GM21825 (cell line): ENCODE measurements at regions not wholly inside any gene's neighbourhood (a gene's known extent, or its start where the extent isn't known, plus 50 kb on each side); places are given as distances from the start of the nearest gene placed in this dataset.

Experiments
- ATAC-seq: cut with Tn5 transposase; IDR thresholded peaks from one replicate; pipeline ENCODE4 v1.9.1; 2021; ENCODE audit warnings: mild to moderate bottlenecking, moderate library complexity; ENCODE audit not compliant: unreplicated experiment

GRCh38 chr20:39808613-39809012 is 846.5 kb downstream of the DHX35 start:
- no peak for ATAC-seq

GRCh38 chr20:39800548-39800947 is 838.4 kb downstream of the DHX35 start:
- ATAC-seq, result peak; percentile 66

GRCh38 chr20:39800111-39800510 is 838.0 kb downstream of the DHX35 start:
- ATAC-seq, result peak; percentile 85

GRCh38 chr20:39799366-39799965 is 837.3 kb downstream of the DHX35 start:
- ATAC-seq, result no peak

DNA sequence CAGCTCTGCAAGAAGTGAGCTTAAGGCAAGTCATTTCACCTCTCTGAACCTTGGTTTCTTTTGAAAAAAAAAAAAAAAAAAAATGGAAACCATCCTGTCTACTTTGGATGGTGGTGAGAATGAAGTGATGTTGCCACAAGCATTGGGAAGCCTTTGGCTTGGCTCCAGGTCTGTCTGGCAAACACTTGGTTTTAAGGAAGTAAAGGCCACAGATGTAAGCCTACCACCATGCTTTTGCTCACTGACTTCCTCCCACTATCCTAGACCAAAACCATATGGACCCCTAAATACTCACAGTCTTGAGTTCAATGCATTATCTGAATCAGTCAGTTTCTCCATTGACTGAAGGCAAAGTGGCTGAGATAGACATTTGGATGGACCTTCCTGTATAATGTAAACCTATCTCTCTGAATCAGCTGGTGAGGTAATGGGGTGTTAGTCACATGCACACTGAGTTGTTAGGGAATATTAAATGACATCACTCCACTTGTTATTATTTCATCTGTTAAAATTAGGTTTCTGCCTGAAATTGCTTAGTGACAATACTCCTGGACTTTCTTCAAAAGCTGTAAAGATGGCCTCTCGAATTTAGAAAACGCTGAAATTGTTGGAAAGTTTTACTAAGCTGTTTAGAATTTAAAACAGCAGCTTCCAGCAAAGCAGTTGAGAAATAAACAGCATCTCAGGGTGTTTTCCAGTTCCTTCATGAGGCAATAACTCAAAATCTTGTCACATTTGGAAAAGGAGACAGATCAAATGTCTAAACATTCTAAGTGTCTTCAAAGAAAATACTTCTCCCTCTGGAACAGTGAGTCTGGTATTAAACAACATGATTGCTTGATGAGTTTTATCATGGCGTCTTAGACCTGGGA is 833.5 kb downstream of the DHX35 start:
- ATAC-seq, result no peak

DNA sequence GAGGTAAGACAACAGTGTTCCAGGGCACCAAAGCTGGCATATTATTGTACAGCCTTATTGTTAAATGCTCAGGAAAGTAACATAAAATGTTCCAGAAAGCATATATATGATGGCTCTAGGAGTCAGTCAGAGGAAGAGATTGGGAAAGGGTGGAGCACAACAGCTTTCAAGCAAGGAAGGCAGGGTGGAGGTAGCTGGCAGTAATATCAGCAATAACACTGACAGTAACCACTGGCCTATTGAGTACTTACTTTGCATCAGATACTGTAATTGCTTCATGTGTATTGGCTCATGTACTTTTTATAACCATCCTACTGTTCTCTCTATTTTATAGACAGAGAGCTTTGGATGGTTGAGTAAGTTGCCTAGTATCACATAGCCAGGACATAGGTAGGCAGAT is 830.2 kb downstream of the DHX35 start:
- ATAC-seq, result no peak

DNA sequence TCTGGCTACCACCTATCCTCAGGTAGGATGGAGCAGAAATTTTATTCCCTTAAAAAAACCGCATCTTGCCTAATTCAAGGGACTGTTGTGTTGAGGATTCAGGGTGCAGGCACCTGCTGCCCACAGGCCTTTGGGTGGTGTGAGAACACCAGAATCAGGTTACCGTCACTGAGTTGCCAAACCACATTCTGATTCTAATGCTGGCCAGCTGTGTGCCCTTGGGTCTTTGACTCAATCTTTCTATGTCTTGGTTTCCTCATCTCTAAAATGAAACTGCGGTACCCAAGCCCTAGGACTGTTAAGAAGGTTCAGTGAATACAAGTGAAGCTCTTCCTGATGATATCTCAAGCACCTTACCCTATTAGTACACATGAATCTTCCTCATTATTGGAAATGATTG is 827.3 kb downstream of the DHX35 start:
- no peak for ATAC-seq

DNA sequence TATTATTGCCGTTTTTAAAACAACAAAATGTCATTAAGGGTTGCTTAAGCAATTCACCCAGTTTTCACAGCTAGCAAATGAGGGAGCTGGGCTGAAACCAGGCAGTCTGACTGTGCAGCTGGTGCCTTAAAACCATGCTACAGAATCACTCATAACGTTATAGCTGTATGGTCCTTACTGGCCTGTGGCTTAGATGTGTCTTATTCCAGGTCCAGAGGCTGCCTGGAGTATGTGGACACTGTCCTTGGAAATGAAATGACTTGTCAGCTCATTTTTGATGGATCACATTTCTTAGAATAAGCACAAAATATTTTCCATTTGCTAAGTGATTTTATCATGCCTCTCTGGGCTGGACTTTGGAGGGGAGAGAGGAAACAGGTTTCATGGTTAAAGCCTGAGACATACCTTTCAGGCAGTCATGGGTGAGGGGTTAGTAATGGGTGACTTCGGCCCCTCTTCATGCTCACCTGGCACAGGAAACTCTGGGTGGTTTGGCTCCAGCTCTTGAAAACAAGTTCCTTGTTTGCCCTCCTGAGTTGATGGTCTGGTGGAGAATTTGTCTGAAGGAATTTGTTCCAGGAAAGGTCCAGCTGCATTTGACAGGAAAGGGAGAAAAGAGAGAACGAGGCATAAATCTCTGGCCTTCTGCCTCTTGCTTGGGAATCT is 823.2 kb downstream of the DHX35 start:
- ATAC-seq, result no peak

DNA sequence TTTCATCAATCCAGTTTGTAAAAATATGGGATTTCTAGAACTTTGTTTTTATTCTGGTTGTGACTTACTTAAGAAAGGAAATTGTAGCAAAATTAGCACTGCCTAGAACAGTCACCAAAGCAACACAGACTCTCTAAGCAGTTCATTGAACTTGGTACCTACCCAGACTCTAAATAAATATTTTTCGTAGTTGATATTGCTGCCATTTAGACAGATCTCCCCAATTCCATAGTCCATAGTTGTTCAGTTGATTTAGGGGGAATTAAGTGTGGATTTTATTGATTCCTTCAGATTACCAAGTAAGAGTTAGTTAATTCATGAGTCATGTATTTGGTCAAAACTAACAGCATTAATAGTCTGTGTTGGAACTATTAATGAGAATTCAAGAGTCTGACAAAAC is 822.5 kb downstream of the DHX35 start:
- no peak for ATAC-seq

DNA sequence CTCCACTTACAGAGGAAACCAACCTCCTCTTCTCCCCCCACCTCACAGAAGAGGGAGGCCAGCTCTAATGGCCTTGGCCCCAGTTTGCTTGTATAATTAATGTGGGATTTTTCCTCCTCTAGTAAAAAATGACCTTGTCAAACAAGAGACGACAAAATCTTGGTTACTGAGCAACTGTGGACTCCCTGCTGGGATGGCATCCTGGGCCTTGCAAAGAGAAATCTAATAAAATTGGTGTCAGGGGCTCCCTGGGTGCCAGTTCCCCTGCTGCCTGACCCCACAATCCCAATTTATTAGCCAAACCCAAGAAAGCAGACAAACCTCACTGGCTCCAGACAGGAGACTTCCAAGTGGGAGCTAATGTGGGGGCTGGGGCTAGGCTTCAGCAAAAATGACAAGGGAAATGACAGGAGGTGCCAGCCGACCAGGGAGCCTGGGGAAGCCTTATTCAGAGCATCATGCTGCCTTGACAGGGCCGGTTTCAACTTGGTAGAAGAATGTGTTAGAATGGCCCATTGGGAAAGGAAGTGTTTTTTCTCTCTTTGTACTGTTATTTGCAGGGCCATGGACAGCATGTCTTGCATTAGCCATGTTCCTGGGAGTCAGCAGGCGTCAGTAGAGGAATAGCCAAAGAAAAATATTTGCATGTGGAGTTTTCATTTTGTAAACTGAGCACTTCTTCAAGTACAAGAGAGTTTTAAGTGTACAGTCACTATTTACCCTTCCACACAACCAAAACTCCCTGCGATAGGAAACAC is 816.9 kb downstream of the DHX35 start:
- no peak for ATAC-seq

DNA sequence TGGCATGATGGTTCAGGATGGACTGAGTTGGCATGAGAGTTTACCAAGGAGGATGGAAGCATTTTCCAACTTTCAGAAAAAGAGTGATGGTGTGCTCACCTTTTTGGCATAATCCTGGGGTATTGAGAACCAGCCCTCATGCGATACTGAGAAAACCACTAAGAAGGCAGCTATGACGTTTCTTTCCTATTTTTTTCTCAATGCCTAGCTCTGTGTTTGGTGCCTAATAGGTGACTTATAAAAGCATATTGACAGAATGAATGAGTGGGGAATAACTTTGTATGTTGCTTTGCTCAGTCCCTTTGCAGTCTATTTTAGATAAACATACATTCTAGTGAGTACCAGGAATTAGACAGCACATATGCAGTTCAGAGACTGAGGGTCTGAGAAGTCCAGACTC is 816.3 kb downstream of the DHX35 start:
- ATAC-seq, result no peak

DNA sequence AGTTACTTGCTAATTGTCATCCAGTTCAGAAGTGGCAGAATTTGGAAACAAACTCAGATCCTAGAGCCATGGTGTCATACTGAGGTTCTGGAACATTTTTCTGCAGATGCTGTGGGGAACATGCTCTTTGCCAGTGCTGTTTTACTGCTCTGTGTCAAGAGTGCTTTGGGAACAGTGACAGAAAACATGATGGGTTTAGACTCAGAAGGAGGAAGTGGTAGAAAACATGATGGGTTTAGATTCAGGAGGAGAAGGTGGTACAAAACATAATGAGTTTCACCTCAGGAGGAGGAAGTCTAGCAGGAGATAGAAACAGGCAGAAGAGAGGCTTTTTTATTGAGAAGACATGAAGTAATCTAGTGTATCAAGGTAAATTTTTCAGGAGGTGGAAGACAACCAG is 815.5 kb downstream of the DHX35 start:
- no peak for ATAC-seq

DNA sequence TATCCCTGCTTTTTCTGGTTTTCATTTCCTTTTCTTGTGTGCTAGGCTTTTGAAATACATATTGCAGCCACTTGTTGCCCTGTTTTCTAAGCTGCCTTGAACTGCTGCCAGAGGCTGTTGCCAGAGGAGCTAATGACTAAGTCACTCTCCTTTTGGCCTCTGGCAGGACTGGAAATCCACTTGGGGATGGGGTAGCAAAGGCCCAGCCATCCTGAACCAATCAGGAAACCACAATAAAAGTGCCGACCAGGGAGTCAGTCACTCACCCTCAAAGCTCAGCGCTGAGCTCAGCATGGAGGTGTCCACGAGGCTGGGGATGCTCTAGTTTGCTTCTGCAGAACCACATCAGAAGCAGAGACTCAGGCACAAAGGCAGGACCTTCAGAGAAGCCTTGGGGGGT is 813.0 kb downstream of the DHX35 start:
- no peak for ATAC-seq

DNA sequence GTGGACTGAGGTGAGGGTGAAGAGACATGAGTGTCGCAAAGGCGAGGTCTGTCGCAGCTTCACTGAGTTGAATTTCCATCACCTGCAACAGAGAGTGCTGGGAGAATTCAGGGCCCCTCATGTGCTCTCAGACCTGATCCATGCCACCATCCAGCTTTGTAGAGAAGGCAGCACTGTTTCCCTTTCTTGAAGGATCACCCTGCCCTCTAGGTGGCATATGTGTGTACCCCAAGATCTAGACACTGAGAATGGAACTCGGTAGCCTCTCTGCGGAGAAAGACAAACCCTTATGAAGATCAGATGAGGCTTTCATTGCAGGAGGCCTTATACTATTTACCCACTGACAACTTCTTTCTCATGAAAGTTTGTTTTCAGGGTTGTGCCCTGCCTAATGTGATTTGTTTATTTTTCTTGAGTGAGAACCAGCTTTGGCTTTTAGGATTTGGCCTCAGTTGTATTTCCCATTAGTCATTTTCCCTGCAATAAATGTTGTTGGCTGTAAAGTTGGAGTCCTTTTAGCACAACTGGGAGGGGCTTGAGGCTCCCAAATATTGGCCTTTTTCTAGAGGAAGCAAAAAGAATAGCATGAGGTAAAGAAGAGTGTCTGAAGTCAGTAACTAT is 811.3 kb downstream of the DHX35 start:
- no peak for ATAC-seq

DNA sequence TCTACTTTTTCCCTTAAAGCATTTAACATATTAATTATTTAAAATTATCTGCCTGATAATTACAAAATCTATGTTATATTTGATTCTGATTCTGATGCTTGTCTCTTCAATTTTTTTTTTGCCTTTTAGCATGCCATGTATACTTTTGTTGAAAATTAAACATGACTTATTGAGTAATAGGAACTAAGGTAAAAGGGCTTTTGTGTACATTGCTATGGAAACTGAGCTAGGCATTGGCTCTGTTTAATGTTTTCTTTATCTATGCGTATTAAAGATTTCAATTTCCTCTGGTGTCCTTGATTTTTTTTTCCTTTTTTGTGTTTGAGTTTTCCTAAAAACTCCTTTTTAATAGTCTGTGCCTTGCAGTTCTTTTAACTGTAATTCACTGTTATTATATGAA is 805.2 kb downstream of the DHX35 start:
- no peak for ATAC-seq

- ATAC-seq, result no peak
These were observed 804.2 kb downstream of the DHX35 start for GRCh38 chr20:39766333-39766732.

DNA sequence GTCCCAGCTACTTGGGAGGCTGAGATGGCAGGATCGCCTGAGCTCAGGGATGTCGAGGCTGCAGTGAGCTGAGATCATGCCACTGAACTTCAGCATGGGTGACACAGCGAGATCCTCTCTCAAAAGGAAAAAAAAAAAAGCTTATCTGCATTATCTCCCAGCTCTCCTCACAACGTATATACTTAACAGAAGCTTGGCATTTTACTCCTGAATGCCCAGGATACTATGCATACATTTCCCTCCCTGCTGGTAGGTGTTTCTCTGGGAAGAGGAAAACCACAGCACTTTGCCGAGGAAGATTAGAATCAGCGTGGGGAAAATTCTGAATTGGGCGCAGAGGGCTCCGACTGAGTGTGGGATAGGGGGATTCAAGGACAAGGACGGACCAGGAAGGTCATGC is 800.6 kb downstream of the DHX35 start:
- no peak for ATAC-seq

DNA sequence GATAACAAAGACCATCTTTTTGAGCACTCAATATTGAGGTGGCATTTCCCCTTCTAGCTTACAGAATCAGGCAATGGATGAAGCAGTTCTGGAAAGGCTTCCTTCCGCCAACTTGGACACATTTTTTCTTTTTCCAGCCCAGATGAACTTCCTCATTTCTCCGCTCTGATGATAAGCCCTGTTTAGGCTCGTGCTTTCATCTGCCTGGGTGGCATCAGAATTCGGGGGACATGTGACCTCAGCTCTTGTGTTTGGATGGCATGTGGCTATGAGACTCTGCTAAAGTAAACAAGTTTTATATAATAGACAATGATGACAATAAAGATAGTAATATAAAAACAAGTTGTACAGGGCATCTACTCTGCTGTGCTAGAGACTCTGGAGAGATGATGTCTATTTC is 796.7 kb downstream of the DHX35 start:
- ATAC-seq, result no peak

GRCh38 chr20:39756828-39757227 is 794.7 kb downstream of the DHX35 start:
- no peak for ATAC-seq

- no peak for ATAC-seq
These were observed 794.2 kb downstream of the DHX35 start for GRCh38 chr20:39756369-39756768.
